ENCODE measurements at regions not wholly inside any gene's neighbourhood (a gene's known extent, or its start where the extent isn't known, plus 50 kb on each side); places are given as distances from the start of the nearest gene placed in this dataset.

- no peak overlapping the region for H3K4me3 ChIP-seq (ENCODE audit: low read depth, low read length)
- TF ChIP-seq CTCF (IDR thresholded peaks at IDR 0.05; ENCODE audit: low read depth, low read length): no peak
Observed at GRCh38 chr5:57566914-57567313, 84.3 kb upstream of the ACTBL2 start.

- TF ChIP-seq CTCF (IDR thresholded peaks at IDR 0.05; ENCODE audit: low read depth, low read length): no peak
- H3K4me3 ChIP-seq (ENCODE audit: low read depth, low read length): no peak overlapping the region
Observed at GRCh38 chr5:57561231-57561842, 78.7 kb upstream of the ACTBL2 start.

GRCh38 chr5:57559110-57559635 lies 76.6 kb upstream of the ACTBL2 start:
- TF ChIP-seq CTCF (IDR thresholded peaks at IDR 0.05; ENCODE audit: low read depth, low read length): no peak
- H3K4me3 ChIP-seq (ENCODE audit: low read depth, low read length): no peak overlapping the region

GRCh38 chr5:57552033-57552432 lies 69.4 kb upstream of the ACTBL2 start:
- H3K4me3 ChIP-seq (ENCODE audit: low read depth, low read length): no peak overlapping the region
- no peak for TF ChIP-seq CTCF (IDR thresholded peaks at IDR 0.05; ENCODE audit: low read depth, low read length)

GRCh38 chr5:57551251-57551650 lies 68.6 kb upstream of the ACTBL2 start:
- no peak overlapping the region for H3K4me3 ChIP-seq (ENCODE audit: low read depth, low read length)
- TF ChIP-seq CTCF (IDR thresholded peaks at IDR 0.05; ENCODE audit: low read depth, low read length): no peak

GRCh38 chr5:57550132-57550531 lies 67.5 kb upstream of the ACTBL2 start:
- no peak for TF ChIP-seq CTCF (IDR thresholded peaks at IDR 0.05; ENCODE audit: low read depth, low read length)
- H3K4me3 ChIP-seq (ENCODE audit: low read depth, low read length): no peak overlapping the region

GRCh38 chr5:57549566-57549965 lies 67.0 kb upstream of the ACTBL2 start:
- no peak for TF ChIP-seq CTCF (IDR thresholded peaks at IDR 0.05; ENCODE audit: low read depth, low read length)
- H3K4me3 ChIP-seq (ENCODE audit: low read depth, low read length): no peak overlapping the region
